Dendritic cell treated with granulocyte-macrophage colony-stimulating factor and Interleukin-4, amounts not matched to agents 40 ng/mL and 50 ng/mL, for 4 days (primary cell): ENCODE measurements at regions not wholly inside any gene's neighbourhood (a gene's known extent, or its start where the extent isn't known, plus 50 kb on each side); places are given as distances from the start of the nearest gene placed in this dataset.

ENCODE experiments used
- H3K27ac Mint-ChIP-seq: one replicate; pipeline ENCODE4 v1.8.0; 2022; ENCODE audit warnings: mild to moderate bottlenecking, mixed read lengths
- H3K27me3 Mint-ChIP-seq: one replicate; pipeline ENCODE4 v1.8.0; 2022; ENCODE audit warnings: mild to moderate bottlenecking, mixed read lengths
- H3K36me3 Mint-ChIP-seq: one replicate; pipeline ENCODE4 v1.8.0; 2022; ENCODE audit warnings: low read depth, mixed read lengths
- H3K4me1 Mint-ChIP-seq: one replicate; pipeline ENCODE4 v1.8.0; 2022; ENCODE audit warnings: low read depth, mixed read lengths
- H3K4me3 Mint-ChIP-seq: one replicate; pipeline ENCODE4 v1.8.0; 2022; ENCODE audit warnings: mild to moderate bottlenecking, moderate library complexity, mixed read lengths
- H3K9me3 Mint-ChIP-seq: one replicate; pipeline ENCODE4 v1.8.0; 2022; ENCODE audit warnings: mixed read lengths
- intact Hi-C: fragments of 100-400 bp; cut with micrococcal nuclease; formaldehyde crosslinking; loops from one replicate; pipeline ENCODE4 v1.15.0; 2022

DNA sequence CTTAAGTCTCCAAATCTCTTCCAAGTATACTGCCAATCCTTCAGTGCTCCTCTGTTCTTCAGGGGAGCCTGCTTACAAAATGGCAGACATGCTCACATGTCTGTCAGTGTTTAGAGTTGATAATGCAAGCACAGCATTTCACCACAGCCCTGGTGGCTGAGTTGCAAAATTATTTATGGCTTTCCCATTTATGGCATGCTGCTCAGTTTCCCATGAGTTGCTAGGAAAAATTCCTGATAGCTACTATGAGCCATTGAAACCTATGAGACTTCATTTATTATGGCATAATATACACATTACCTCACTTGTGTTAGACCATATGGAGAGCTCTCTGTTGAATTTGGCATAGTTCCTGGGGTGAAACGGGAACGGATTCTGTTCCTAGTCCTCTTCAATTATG is 448.7 kb upstream of the TCF4 start:
- H3K27ac Mint-ChIP-seq, result no peak overlapping the region
- no peaks in the 10 kb centered on the region for H3K36me3 Mint-ChIP-seq
- H3K4me1 Mint-ChIP-seq, result no peaks in the 10 kb centered on the region
- peaks cover 52% of the 10 kb centered on the region for H3K9me3 Mint-ChIP-seq
- no peak overlapping the region for H3K4me3 Mint-ChIP-seq
- intact Hi-C loops, result no loop called here
- no peaks in the 10 kb centered on the region for H3K27me3 Mint-ChIP-seq

DNA sequence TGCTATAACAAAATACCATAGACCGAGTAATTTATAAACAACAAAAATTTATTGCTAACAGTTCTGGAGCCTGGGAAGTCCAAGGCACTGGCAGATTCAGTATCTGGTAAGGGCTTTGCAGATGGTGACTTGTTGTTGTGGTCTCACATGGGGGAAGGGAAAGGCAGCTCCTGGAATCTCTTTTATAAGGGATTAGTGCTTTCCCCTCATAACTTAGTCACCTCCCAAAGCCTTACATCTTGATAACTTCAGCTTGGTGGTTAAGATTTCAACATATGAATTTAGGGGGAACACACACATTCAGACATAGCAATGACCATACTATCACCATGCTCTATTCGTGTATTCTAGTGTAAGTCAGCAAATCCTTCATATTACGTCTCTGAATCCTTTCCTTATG is 447.6 kb upstream of the TCF4 start:
- Mint-ChIP-seq H3K27ac (no peak overlapping the region), H3K27me3 (no peaks in the 10 kb centered on the region), H3K4me3 (no peak overlapping the region), H3K36me3 (no peaks in the 10 kb centered on the region), H3K9me3 (peaks cover 52% of the 10 kb centered on the region), H3K4me1 (no peaks in the 10 kb centered on the region)
- intact Hi-C loops, result no loop called here

DNA sequence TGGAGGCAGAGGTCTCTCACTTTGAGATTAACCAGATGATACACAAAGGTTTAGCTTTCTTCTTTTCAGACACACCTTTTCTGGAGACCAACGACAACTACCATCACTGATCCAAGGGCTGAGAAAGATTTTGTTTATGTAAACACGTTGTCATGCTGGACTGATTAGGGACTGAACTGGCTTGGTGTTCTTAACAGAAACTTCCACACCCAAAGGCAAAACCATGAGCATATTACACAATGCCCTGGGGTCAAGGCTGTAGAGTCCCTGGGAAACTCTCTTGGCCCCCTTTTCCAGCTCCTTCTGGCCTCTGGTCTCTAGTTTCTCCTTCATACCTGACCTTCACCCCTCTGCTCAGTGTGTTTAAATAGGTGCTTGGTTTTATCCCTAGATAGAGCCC is 447.0 kb upstream of the TCF4 start:
- intact Hi-C loops, result no loop called here
- no peaks in the 10 kb centered on the region for H3K4me1 Mint-ChIP-seq
- H3K4me3 Mint-ChIP-seq, result no peak overlapping the region
- H3K36me3 Mint-ChIP-seq, result no peaks in the 10 kb centered on the region
- no peaks in the 10 kb centered on the region for H3K27me3 Mint-ChIP-seq
- H3K27ac Mint-ChIP-seq, result no peak overlapping the region
- H3K9me3 Mint-ChIP-seq, result peaks cover 52% of the 10 kb centered on the region

DNA sequence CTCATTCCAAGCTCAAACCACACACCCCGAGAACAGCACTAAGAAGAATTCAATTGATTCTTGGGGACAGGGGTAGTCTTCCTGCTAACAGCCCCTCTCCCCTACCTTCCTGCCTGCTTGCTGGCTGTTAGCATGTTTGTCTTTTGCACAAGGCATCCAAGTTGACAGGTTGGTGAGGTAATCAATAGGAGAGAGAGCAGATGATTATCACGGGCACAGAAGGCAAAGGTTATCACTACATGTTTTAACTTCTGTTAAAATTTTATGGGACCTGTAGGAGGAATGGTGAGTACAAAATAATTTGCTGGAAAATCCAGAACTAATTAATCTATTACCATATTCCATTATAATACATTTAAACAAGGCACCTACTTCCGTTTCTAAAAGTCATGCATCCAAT is 442.1 kb upstream of the TCF4 start:
- no peaks in the 10 kb centered on the region for H3K4me1 Mint-ChIP-seq
- no peak overlapping the region for H3K27ac Mint-ChIP-seq
- no peaks in the 10 kb centered on the region for H3K27me3 Mint-ChIP-seq
- H3K4me3 Mint-ChIP-seq, result no peak overlapping the region
- intact Hi-C loops, result no loop called here
- H3K9me3 Mint-ChIP-seq, result peaks cover 31% of the 10 kb centered on the region
- no peaks in the 10 kb centered on the region for H3K36me3 Mint-ChIP-seq

DNA sequence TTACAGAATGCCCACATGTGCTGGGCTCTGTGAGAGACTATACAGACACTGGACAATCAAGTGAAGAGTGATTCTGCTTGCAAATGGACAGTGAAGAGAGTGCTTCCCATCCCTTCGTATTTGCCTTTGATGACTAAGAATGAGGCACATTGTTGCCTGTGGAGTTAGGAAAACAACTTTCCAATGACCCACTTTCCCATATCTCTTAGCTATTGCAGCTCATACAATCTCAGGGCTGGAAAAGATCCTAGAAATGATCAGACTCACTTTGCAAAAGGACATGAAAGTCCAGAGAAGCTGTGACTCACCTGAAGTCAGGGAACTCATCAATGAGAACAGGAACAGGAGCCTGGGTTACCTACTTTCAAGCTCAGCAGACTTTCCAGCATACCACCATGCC is 440.5 kb upstream of the TCF4 start:
- H3K9me3 Mint-ChIP-seq, result peaks cover 16% of the 10 kb centered on the region
- intact Hi-C loops, result no loop called here
- no peaks in the 10 kb centered on the region for H3K4me1 Mint-ChIP-seq
- no peaks in the 10 kb centered on the region for H3K27me3 Mint-ChIP-seq
- H3K4me3 Mint-ChIP-seq, result no peak overlapping the region
- H3K27ac Mint-ChIP-seq, result no peak overlapping the region
- no peaks in the 10 kb centered on the region for H3K36me3 Mint-ChIP-seq

DNA sequence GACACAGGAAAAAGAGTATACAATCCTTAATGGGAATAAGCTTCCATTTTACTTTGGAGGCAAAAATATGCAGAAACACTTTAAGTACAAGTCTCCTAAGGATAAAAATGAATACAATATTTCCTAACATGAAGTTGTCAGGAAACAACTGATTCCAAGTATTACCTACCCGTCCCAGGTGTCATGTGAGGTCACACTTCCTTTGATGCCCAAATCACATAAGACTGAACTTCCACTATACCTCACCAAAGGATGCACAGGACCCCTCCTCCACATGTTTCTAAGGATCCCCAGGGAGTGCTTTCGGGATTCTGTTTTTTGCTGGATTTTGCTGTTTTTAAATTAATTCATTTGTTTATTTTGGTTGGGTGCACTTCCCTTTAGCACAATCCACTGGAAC is 438.5 kb upstream of the TCF4 start:
- no peaks in the 10 kb centered on the region for H3K4me1 Mint-ChIP-seq
- intact Hi-C loops, result no loop called here
- no peaks in the 10 kb centered on the region for H3K27me3 Mint-ChIP-seq
- H3K27ac Mint-ChIP-seq, result no peak overlapping the region
- H3K4me3 Mint-ChIP-seq, result no peak overlapping the region
- H3K36me3 Mint-ChIP-seq, result no peaks in the 10 kb centered on the region
- no peaks in the 10 kb centered on the region for H3K9me3 Mint-ChIP-seq

DNA sequence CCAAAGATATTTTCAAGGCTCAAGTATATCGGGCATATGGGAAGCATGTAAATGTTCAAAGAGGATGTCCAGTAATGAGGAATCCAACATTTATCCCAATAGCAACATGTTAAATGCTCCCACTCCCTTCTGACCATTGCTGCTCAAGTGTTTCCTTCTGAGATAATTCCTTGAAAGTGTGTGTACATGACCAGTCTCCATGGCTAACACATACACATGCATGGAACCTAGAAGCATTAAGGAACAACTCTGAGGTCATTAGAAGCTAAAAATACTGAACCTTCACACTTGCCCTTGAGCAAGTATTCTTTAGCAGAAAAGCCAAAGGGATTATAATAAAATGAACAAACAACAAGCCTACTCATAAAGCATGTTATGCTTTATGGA is 433.8 kb upstream of the TCF4 start:
- intact Hi-C loops, result no loop called here
- H3K27me3 Mint-ChIP-seq, result no peaks in the 10 kb centered on the region
- no peak overlapping the region for H3K4me3 Mint-ChIP-seq
- H3K36me3 Mint-ChIP-seq, result no peaks in the 10 kb centered on the region
- H3K9me3 Mint-ChIP-seq, result peaks cover 11% of the 10 kb centered on the region
- H3K27ac Mint-ChIP-seq, result no peak overlapping the region
- peaks cover 6% of the 10 kb centered on the region for H3K4me1 Mint-ChIP-seq

DNA sequence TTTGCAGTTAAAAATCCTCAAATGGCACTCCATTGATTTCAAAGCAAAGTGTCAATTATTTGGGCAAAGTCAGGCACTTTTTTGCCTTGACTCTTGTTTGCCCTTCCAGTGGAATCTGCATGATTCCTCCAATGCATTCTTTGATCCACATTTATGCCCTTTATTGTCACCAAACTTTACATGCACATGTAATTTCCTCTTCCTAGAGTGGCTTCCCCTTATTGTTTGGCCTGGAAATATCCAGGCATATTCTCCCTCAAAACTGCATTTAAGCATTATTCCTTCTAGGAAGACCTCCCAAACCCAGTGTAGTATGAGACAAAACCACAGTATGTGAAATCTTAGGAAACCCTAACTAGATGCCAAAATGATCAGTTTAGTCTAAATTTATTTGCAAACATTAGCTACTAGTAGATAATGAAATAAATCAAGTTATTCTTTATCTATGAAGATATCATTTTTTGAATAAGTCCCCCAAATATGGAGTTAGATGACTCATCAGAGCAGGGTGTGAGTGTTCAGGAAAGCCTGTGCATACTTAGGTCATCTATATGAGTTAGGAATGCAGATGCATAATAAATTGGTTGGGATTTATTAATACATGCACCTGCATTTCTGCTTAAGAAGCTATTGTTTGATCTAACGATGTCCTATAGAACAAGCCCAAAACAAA is 433.3 kb upstream of the TCF4 start:
- intact Hi-C loops, result no loop called here
- H3K9me3 Mint-ChIP-seq, result peaks cover 11% of the 10 kb centered on the region
- H3K27ac Mint-ChIP-seq, result no peak overlapping the region
- H3K4me3 Mint-ChIP-seq, result no peak overlapping the region
- H3K4me1 Mint-ChIP-seq, result peaks cover 6% of the 10 kb centered on the region
- no peaks in the 10 kb centered on the region for H3K36me3 Mint-ChIP-seq
- no peaks in the 10 kb centered on the region for H3K27me3 Mint-ChIP-seq

DNA sequence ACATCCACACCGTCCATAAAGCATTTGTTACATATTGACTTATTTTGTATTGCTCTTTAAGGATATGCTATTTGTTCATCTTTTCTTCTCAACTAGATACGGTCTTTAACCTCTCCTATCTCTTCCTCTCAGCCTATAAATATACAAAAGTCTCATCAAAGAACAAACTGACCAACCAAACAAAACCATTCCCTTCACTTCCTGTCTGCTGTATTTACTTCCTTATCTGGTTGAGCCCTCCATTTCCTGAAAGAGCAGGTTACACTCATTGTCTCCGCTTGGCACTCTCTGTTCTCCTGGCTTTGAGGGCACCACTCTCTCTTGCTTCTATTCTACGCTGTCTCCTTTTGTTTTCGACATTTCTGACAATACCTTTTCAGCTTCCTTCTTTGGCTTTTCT is 431.9 kb upstream of the TCF4 start:
- Mint-ChIP-seq H3K27me3 (no peaks in the 10 kb centered on the region), H3K4me3 (no peak overlapping the region), H3K36me3 (no peaks in the 10 kb centered on the region), H3K4me1 (peaks cover 6% of the 10 kb centered on the region), H3K27ac (no peak overlapping the region), H3K9me3 (peaks cover 18% of the 10 kb centered on the region)
- intact Hi-C loops, result no loop called here

DNA sequence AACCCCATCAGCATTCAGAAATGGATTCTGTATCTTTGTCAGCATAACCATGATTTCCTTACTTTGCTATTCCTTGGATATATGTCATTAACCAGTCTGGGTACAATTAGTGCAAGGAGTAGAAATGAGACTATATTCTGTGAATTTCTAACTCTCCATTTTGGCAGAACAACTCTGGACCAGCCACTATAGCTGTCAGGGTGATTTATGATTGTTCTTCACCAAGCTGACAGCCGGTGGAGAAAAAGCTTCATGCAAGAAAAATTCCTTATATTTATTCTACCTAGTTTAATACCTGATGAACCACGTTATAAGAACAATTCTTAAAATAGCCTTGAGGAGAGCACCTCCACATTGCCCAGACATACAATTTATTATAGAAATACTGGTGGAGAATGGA is 431.2 kb upstream of the TCF4 start:
- H3K27me3 Mint-ChIP-seq, result no peaks in the 10 kb centered on the region
- peaks cover 6% of the 10 kb centered on the region for H3K4me1 Mint-ChIP-seq
- no peaks in the 10 kb centered on the region for H3K36me3 Mint-ChIP-seq
- peaks cover 26% of the 10 kb centered on the region for H3K9me3 Mint-ChIP-seq
- H3K27ac Mint-ChIP-seq, result no peak overlapping the region
- no peak overlapping the region for H3K4me3 Mint-ChIP-seq
- intact Hi-C loops, result no loop called here

DNA sequence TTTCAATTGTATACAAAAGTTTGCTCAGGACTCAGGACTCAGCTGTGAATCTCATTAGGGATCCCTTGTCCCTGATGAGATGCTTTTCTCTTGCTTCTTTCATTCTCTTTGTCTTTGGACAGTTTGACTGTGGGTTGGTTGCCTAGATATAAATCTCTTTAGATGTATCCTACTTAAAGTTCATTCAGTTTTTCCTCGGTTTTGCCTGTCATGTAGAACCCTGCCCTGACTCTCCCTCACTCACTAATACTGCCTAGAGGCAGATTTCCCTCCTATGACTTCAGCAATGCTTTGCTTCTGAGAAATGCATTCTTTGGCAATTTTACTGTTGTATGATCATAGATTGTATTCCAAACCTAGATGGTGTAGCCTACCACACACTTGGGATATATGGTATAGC is 421.4 kb upstream of the TCF4 start:
- Mint-ChIP-seq H3K27ac (no peak overlapping the region), H3K4me3 (no peak overlapping the region), H3K27me3 (no peaks in the 10 kb centered on the region), H3K4me1 (no peaks in the 10 kb centered on the region), H3K9me3 (peaks cover 35% of the 10 kb centered on the region), H3K36me3 (no peaks in the 10 kb centered on the region)
- intact Hi-C loops, result no loop called here

DNA sequence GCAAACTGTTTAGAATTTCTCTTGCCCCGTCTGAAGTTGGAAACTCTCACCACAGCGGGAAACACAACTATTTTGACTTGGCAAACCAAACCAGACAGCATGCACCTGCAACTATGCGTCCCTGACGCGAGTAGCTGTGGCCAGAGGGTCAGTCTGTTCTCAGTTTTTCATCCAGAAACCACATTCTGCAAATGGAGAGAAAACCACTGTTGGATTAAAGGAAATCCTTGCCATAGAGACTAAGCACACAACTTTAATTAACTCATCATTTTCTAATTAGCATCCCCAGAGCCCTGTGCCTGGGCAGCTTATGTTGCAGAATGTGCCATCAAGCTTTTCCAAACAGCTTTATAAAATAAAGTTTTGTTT is 415.7 kb upstream of the TCF4 start:
- no peaks in the 10 kb centered on the region for H3K36me3 Mint-ChIP-seq
- intact Hi-C loops, result no loop called here
- no peaks in the 10 kb centered on the region for H3K9me3 Mint-ChIP-seq
- no peak overlapping the region for H3K4me3 Mint-ChIP-seq
- H3K4me1 Mint-ChIP-seq, result no peaks in the 10 kb centered on the region
- no peak overlapping the region for H3K27ac Mint-ChIP-seq
- no peaks in the 10 kb centered on the region for H3K27me3 Mint-ChIP-seq

DNA sequence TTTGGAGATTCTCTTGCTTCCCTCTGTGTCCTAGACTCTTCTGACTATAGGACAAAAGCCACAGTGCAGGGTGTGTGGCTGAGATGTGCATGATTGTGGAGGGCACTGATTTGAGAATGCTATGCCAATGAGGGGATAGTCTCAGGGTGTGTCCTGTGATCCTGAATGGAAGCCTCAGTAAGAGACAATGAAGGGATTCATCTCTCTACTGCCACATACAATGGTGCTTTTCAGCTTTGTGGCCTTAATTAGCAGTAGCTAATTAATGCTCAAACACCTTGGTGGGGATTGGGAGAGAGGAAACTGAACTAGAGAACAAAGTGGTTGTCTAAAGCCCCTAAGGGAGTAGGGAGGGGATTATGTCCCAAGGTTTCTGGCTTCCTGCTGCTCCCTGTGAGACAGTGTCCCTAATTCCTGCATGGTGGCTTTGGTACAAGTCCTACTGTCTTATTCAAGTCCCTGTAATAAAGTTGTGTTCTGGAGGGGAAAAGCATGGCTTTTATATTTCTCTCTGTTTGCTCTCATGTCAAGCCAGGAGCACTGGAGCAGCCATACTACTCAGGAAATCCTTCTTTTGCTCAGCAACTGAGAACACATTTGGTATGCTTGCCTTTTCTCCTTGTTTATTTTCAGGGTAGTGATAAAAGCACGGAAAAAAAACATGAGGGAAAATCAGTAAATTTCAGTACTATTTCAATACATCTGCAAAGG is 415.2 kb upstream of the TCF4 start:
- H3K27me3 Mint-ChIP-seq, result no peaks in the 10 kb centered on the region
- intact Hi-C loops, result no loop called here
- no peaks in the 10 kb centered on the region for H3K9me3 Mint-ChIP-seq
- no peaks in the 10 kb centered on the region for H3K36me3 Mint-ChIP-seq
- H3K4me1 Mint-ChIP-seq, result peaks cover 2% of the 10 kb centered on the region
- no peak overlapping the region for H3K27ac Mint-ChIP-seq
- H3K4me3 Mint-ChIP-seq, result no peak overlapping the region

DNA sequence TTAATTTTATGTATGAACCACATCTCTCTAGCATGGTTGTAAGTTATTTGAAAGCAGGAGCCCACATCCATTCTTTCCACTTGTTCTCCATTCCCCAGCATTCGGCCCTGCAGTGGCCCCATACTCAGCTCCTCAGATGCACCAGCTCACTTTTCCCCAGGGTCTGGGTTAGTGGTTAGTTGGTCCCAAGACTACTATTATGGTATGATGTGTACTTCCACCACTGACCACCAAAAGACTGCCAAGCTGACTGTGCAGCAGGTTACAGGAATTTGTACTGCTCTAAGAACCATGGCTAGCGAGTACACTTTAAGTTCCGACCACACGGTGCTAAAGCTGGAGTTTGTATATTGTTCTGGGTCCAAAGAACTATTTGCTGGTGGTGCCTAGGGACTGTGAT is 413.6 kb upstream of the TCF4 start:
- H3K27ac Mint-ChIP-seq, result no peak overlapping the region
- peaks cover 16% of the 10 kb centered on the region for H3K4me1 Mint-ChIP-seq
- intact Hi-C loops, result no loop called here
- no peaks in the 10 kb centered on the region for H3K36me3 Mint-ChIP-seq
- H3K9me3 Mint-ChIP-seq, result no peaks in the 10 kb centered on the region
- H3K27me3 Mint-ChIP-seq, result no peaks in the 10 kb centered on the region
- H3K4me3 Mint-ChIP-seq, result no peak overlapping the region

DNA sequence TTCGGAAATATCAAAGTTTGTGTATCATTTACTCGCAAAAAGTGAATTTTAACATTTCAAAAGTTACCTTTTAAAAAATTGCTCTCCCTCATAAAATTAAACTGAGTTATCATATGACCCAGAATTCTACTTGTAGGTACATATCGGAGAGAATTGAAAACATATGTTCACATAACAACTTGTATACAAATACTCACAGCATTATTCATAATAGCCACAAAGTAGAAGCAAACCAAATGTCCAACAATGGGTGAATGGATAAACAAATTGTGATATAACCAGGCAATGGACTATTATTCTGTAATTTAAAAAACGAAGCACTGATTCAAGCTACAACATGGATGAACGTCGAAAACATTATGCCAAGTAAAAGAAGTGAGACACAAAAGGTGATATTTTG is 412.0 kb upstream of the TCF4 start:
- peaks cover 18% of the 10 kb centered on the region for H3K4me1 Mint-ChIP-seq
- no peaks in the 10 kb centered on the region for H3K9me3 Mint-ChIP-seq
- no peaks in the 10 kb centered on the region for H3K36me3 Mint-ChIP-seq
- no peak overlapping the region for H3K4me3 Mint-ChIP-seq
- no peak overlapping the region for H3K27ac Mint-ChIP-seq
- intact Hi-C loops, result no loop called here
- H3K27me3 Mint-ChIP-seq, result no peaks in the 10 kb centered on the region
